ELF-1 (cell line): ENCODE measurements at regions not wholly inside any gene's neighbourhood (a gene's known extent, or its start where the extent isn't known, plus 50 kb on each side); places are given as distances from the start of the nearest gene placed in this dataset.
A peak's percentile ranks its signal among the peaks of the same experiment; 100 is the strongest.

Experiments used
- DNase-seq: peaks from one replicate; pipeline ENCODE4 v3.0.0-alpha.2; 2016; ENCODE audit warnings: low read depth, low spot score

- no peak for DNase-seq
Measured at GRCh38 chr13:109521719-109522118, 264.7 kb downstream of the IRS2 start.

- DNase-seq = no peak
Measured at GRCh38 chr13:109517517-109517916, 268.9 kb downstream of the IRS2 start.

GRCh38 chr13:109516186-109516585 lies 270.2 kb downstream of the IRS2 start:
- DNase-seq = no peak

GRCh38 chr13:109510013-109510412 lies 276.4 kb downstream of the IRS2 start:
- no peak for DNase-seq

- no peak for DNase-seq
Measured at GRCh38 chr13:109509154-109509900, 277.1 kb downstream of the IRS2 start.

- peak; percentile 48 for DNase-seq
Measured at GRCh38 chr13:109500146-109500773, 286.1 kb downstream of the IRS2 start.

- no peak for DNase-seq
Measured at GRCh38 chr13:109497917-109498316, 288.5 kb downstream of the IRS2 start.

GRCh38 chr13:109496216-109496615 lies 290.2 kb downstream of the IRS2 start:
- DNase-seq = no peak

GRCh38 chr13:109494925-109495369 lies 291.4 kb downstream of the IRS2 start:
- no peak for DNase-seq

- no peak for DNase-seq
Measured at GRCh38 chr13:109485136-109485794, 301.1 kb downstream of the IRS2 start.

- DNase-seq = no peak
Measured at GRCh38 chr13:109483284-109483683, 303.1 kb downstream of the IRS2 start.

- no peak for DNase-seq
Measured at GRCh38 chr13:109481040-109481439, 305.3 kb downstream of the IRS2 start.

GRCh38 chr13:109480011-109480955 lies 306.1 kb downstream of the IRS2 start:
- no peak for DNase-seq

GRCh38 chr13:109479534-109479933 lies 306.8 kb downstream of the IRS2 start:
- no peak for DNase-seq

GRCh38 chr13:109476001-109476400 lies 310.4 kb downstream of the IRS2 start:
- DNase-seq = no peak

GRCh38 chr13:109468123-109468522 lies 318.3 kb downstream of the IRS2 start:
- DNase-seq = no peak

GRCh38 chr13:109465148-109465547 lies 321.2 kb downstream of the IRS2 start:
- DNase-seq = no peak

GRCh38 chr13:109454167-109454917 lies 332.0 kb downstream of the IRS2 start:
- DNase-seq = no peak

GRCh38 chr13:109451726-109452125 lies 334.7 kb downstream of the IRS2 start:
- peak; percentile 13 for DNase-seq

GRCh38 chr13:109448629-109449028 lies 337.8 kb downstream of the IRS2 start:
- no peak for DNase-seq

- DNase-seq = no peak
Measured at GRCh38 chr13:109447667-109448066, 338.7 kb downstream of the IRS2 start.
